HG02885 (cell line): ENCODE measurements at regions not wholly inside any gene's neighbourhood (a gene's known extent, or its start where the extent isn't known, plus 50 kb on each side); places are given as distances from the start of the nearest gene placed in this dataset.

Source experiments
- ATAC-seq: cut with Tn5 transposase; IDR thresholded peaks from one replicate; pipeline ENCODE4 v1.9.1; 2021; ENCODE audit warnings: mild to moderate bottlenecking; ENCODE audit not compliant: unreplicated experiment, poor library complexity

- no peak for ATAC-seq
These were observed 691.4 kb downstream of the BRD1 start for GRCh38 chr22:49136041-49136815.

- ATAC-seq: no peak
These were observed 693.6 kb downstream of the BRD1 start for GRCh38 chr22:49134076-49134475.

GRCh38 chr22:49133541-49133940 is 694.1 kb downstream of the BRD1 start:
- ATAC-seq: no peak

GRCh38 chr22:49132009-49132408 is 695.7 kb downstream of the BRD1 start:
- ATAC-seq: no peak

- ATAC-seq: no peak
These were observed 697.9 kb downstream of the BRD1 start for GRCh38 chr22:49129736-49130135.

- no peak for ATAC-seq
These were observed 698.8 kb downstream of the BRD1 start for GRCh38 chr22:49128874-49129273.

- ATAC-seq: no peak
These were observed 703.1 kb downstream of the BRD1 start for GRCh38 chr22:49124608-49125007.

- no peak for ATAC-seq
These were observed 704.0 kb downstream of the BRD1 start for GRCh38 chr22:49123621-49124192.

- no peak for ATAC-seq
These were observed 708.1 kb downstream of the BRD1 start for GRCh38 chr22:49119551-49119952.

GRCh38 chr22:49118065-49118464 is 709.6 kb downstream of the BRD1 start:
- ATAC-seq: no peak

GRCh38 chr22:49117486-49117885 is 710.2 kb downstream of the BRD1 start:
- ATAC-seq: no peak

GRCh38 chr22:49116486-49117120 is 711.1 kb downstream of the BRD1 start:
- no peak for ATAC-seq

GRCh38 chr22:49116021-49116420 is 711.7 kb downstream of the BRD1 start:
- ATAC-seq: no peak

GRCh38 chr22:49115197-49115596 is 712.5 kb downstream of the BRD1 start:
- no peak for ATAC-seq

GRCh38 chr22:49113758-49114157 is 713.9 kb downstream of the BRD1 start:
- ATAC-seq: no peak

- ATAC-seq: no peak
These were observed 714.7 kb downstream of the BRD1 start for GRCh38 chr22:49112661-49113626.

- ATAC-seq: no peak
These were observed 715.5 kb downstream of the BRD1 start for GRCh38 chr22:49112176-49112575.

- no peak for ATAC-seq
These were observed 716.6 kb downstream of the BRD1 start for GRCh38 chr22:49111085-49111484.

- no peak for ATAC-seq
These were observed 718.9 kb downstream of the BRD1 start for GRCh38 chr22:49108636-49109315.

- ATAC-seq: no peak
These were observed 719.6 kb downstream of the BRD1 start for GRCh38 chr22:49107961-49108530.
